Heart right ventricle (tissue), 16 donors: ENCODE measurements at regions not wholly inside any gene's neighbourhood (a gene's known extent, or its start where the extent isn't known, plus 50 kb on each side); places are given as distances from the start of the nearest gene placed in this dataset.

ENCODE experiments used
- ATAC-seq, 8 donors: fragments of 200-7000 bp; cut with Tn5 transposase; one replicate each; pipeline ENCODE4 v1.9.1; 2020; ENCODE audit warnings: mild to moderate bottlenecking in 8 of 8, moderate library complexity in 8 of 8, moderate number of reproducible peaks in 1 of 8
- DNase-seq, 2 donors: peaks; one replicate each; pipeline ENCODE4 v3.0.0-alpha.2; 2020
- H3K27ac ChIP-seq, 10 donors: fragments of 200-600 bp; sonication (generic) in 2 of 10; one replicate each; pipeline versions ENCODE4 v1.5.0 to v1.8.0; 2020 to 2022; ENCODE audit warnings: mild to moderate bottlenecking in 3 of 10
- H3K27me3 ChIP-seq, 7 donors: fragments of 200-600 bp; one replicate each; pipeline ENCODE4 v1.8.0; 2021 to 2022; ENCODE audit warnings: mild to moderate bottlenecking in 2 of 7
- H3K36me3 ChIP-seq, 9 donors: fragments of 200-600 bp; sonication (generic) in 1 of 9; one replicate each; pipeline versions ENCODE4 v1.5.0 to v1.8.0; 2020 to 2022; ENCODE audit warnings: mild to moderate bottlenecking in 2 of 9
- H3K4me1 ChIP-seq, 9 donors: fragments of 200-600 bp; sonication (generic) in 1 of 9; one replicate each; pipeline versions ENCODE4 v1.5.0 to v1.8.0; 2020 to 2022; ENCODE audit warnings: mild to moderate bottlenecking in 4 of 9
- H3K4me3 ChIP-seq, 10 donors: fragments of 200-600 bp; sonication (generic) in 2 of 10; one replicate each; pipeline versions ENCODE4 v1.5.0 to v1.8.0; 2020 to 2022; ENCODE audit warnings: mild to moderate bottlenecking in 7 of 10, moderate library complexity in 2 of 10
- H3K9me3 ChIP-seq, 11 donors: fragments of 200-600 bp in 10 of 11; sonication (generic) in 2 of 11; one replicate each; pipeline versions ENCODE4 v1.5.0 to v1.8.0; 2013 to 2022; ENCODE audit warnings: mild to moderate bottlenecking in 2 of 11, control low read depth in 1 of 11, moderate library complexity in 1 of 11
- CTCF ChIP-seq, 9 donors: fragments of 200-600 bp; sonication (generic) in 2 of 9; IDR thresholded peaks; one replicate each; pipeline versions ENCODE4 v1.5.0 to v1.8.0; 2021 to 2022; ENCODE audit warnings: antibody characterized with exemption in 9 of 9, mild to moderate bottlenecking in 5 of 9, moderate library complexity in 1 of 9
- WGBS, 2 donors: extraction: QIAGEN DNeasy Blood & Tissue Kit; methylation state at CpG; one replicate each; pipeline ENCODE4 v1.1.7; 2013; ENCODE audit warnings: inconsistent platforms in 1 of 2; 5-methylcytosine and 5-hydroxymethylcytosine counted together
- intact Hi-C, 10 donors: fragments of 100-400 bp; cut with DNase I; formaldehyde crosslinking; loops; one replicate each; pipeline versions ENCODE4 v1.11.1 to v1.14.2; 2022
- donor health status: Arrhythmogenic right ventricular cardiomyopathy.
- donor health status: ischemic (EF 13 %, LVEDD 7.1; RV severe dilation, severe dysfunction).
- donor health status: healthy with polysubstance abuse.
- donor health status: DM: no; HTN: yes; CAD: no.
- donor health status: DM: no; HTN: no; CAD: no.
- donor health status: ischemic (EF 25% LVEDD 6.9; RV normal size, moderate dysfunction).
- donor health status: ischemic (EF 25% LVEDD 5.7; RV mildly dilated, moderate dysfunction).
- donor health status: healthy.
- donor health status: DM: yes; HTN: yes; CAD: no.
- donor health status: Ischemic cardiomyopathy.
- donor health status: ischemic (EF 35%, LVEDD 5.7; RV mildly dilated, moderate dysfunction).
- donor health status: nonischemic (EF 11% LVEDD 7.7; RV severe dilation, severe dysfunction).
- donor health status: DM: yes; HTN: yes; CAD: no.
- donor health status: PGD.
- donor health status: ischemic (EF 29% LVEDD 5.4; RV normal size, mild dysfunction).
- donor health status: nonischemic (EF 23%, LVEDD 6.1; RV moderate dilation, normal function).

- Histone ChIP-seq H3K4me3 (no peak overlapping the region), H3K36me3 (no peaks in the 10 kb centered on the region), H3K27me3 (no peaks in the 10 kb centered on the region), H3K4me1 (no peaks in the 10 kb centered on the region), H3K27ac (no peak overlapping the region), H3K9me3 (no peaks in the 10 kb centered on the region)
- no peak for DNase-seq
- intact Hi-C loops, result no loop called here
- no peak for TF ChIP-seq CTCF (IDR thresholded peaks at IDR 0.05)
- 21 to 27% methylated on average over 1 of the region's 1 CpG for WGBS, 2 donors
- ATAC-seq, result no peak
These were observed 78.2 kb downstream of the AREG start for GRCh38 chr4:74523096-74523495.

- no peak for TF ChIP-seq CTCF (IDR thresholded peaks at IDR 0.05)
- Histone ChIP-seq H3K4me1 (peaks cover 0 to 17% (median 7%) of the 10 kb centered on the region in 9 donors), H3K36me3 (no peaks in the 10 kb centered on the region), H3K4me3 (no peak overlapping the region), H3K27me3 (no peaks in the 10 kb centered on the region), H3K9me3 (no peaks in the 10 kb centered on the region), H3K27ac (no peak overlapping the region)
- ATAC-seq (no peak), DNase-seq (no peak)
- intact Hi-C loops, result no loop called here
These were observed 80.0 kb downstream of the AREG start for GRCh38 chr4:74524985-74525384.

GRCh38 chr4:74527049-74527448 lies 82.1 kb downstream of the AREG start:
- H3K4me1 ChIP-seq, result peaks cover 0 to 21% (median 7%) of the 10 kb centered on the region in 9 donors
- H3K4me3 ChIP-seq, result no peak overlapping the region
- no peaks in the 10 kb centered on the region for H3K36me3 ChIP-seq
- H3K9me3 ChIP-seq, result no peaks in the 10 kb centered on the region
- WGBS, 2 donors, result 66 to 69% methylated on average over 1 of the region's 1 CpG
- H3K27me3 ChIP-seq, result no peaks in the 10 kb centered on the region
- ATAC-seq, result no peak
- intact Hi-C loops, result no loop called here
- TF ChIP-seq CTCF (IDR thresholded peaks at IDR 0.05), result no peak
- H3K27ac ChIP-seq, result no peak overlapping the region
- DNase-seq, result no peak

- no peak for DNase-seq
- no peak for TF ChIP-seq CTCF (IDR thresholded peaks at IDR 0.05)
- ATAC-seq, result no peak
- intact Hi-C loops, result no loop called here
- Histone ChIP-seq H3K36me3 (no peaks in the 10 kb centered on the region), H3K9me3 (no peaks in the 10 kb centered on the region), H3K4me1 (peaks cover 0 to 21% (median 7%) of the 10 kb centered on the region in 9 donors), H3K27me3 (no peaks in the 10 kb centered on the region), H3K4me3 (no peak overlapping the region), H3K27ac (no peak overlapping the region)
- WGBS, 2 donors, result 93 to 96% methylated on average over 1 of the region's 1 CpG
These were observed 83.2 kb downstream of the AREG start for GRCh38 chr4:74528178-74528577.
